Testis (tissue), 2 donors: ENCODE measurements at regions not wholly inside any gene's neighbourhood (a gene's known extent, or its start where the extent isn't known, plus 50 kb on each side); places are given as distances from the start of the nearest gene placed in this dataset.

ENCODE experiments used
- CTCF ChIP-seq, 3 experiments: fragments of 450-650 bp in 2 of 3; fragments of 200-600 bp in 1 of 3; sonication (generic) in 1 of 3; IDR thresholded peaks; one replicate each; pipeline ENCODE4 v1.5.1; 2016 to 2019; ENCODE audit warnings: antibody characterized with exemption in 3 of 3, mild to moderate bottlenecking in 2 of 3, moderate library complexity in 1 of 3
- POLR2A ChIP-seq: fragments of 450-650 bp; IDR thresholded peaks from one replicate; pipeline ENCODE4 v1.6.1; 2017; ENCODE audit warnings: antibody characterized with exemption, mild to moderate bottlenecking, moderate library complexity

GRCh38 chr18:6561016-6561415 is 146.3 kb upstream of the L3MBTL4 start:
- TF ChIP-seq POLR2A (no peak), CTCF (IDR thresholded peaks at IDR 0.05) (no peak)
